ENCODE measurements at regions not wholly inside any gene's neighbourhood (a gene's known extent, or its start where the extent isn't known, plus 50 kb on each side); places are given as distances from the start of the nearest gene placed in this dataset.
"Not testable (repeated sequence)": the region's sequence is repeated elsewhere in the genome, so short reads cannot be mapped to it uniquely, and the experiment has no call there.

DNA sequence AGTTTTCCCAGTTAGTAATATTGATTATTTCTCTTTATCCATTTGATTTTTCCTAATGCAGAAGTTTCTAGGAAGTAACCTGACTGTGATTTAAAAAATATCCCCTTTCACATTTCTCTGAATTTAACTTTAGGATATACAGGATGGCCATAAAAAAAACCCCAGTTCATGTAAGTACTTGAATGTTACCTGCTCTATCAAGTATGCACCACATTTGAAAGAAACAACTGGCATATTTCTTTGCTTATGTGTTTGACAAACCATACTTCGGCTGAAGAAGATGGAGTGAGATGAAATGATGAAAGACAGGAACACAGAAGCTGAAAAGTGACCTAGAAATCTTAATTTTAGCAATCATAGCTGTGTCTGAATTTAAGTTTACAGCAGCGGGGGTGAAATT lies 374.0 kb upstream of the NOX3 start:
- Histone ChIP-seq H3K27me3 (ENCODE audit: control insufficient read depth, insufficient read depth, low read length) (no peaks in the 10 kb centered on the region), H3K9ac (ENCODE audit: low read length) (no peak overlapping the region), H3K4me1 (ENCODE audit: control insufficient read depth, insufficient read depth, low read length) (no peaks in the 10 kb centered on the region), H3K27ac (ENCODE audit: low read depth, low read length) (no peak overlapping the region), H3K4me3 (ENCODE audit: low read length) (no peak overlapping the region), H3K36me3 (ENCODE audit: control insufficient read depth, insufficient read depth, low read length) (no peaks in the 10 kb centered on the region)

DNA sequence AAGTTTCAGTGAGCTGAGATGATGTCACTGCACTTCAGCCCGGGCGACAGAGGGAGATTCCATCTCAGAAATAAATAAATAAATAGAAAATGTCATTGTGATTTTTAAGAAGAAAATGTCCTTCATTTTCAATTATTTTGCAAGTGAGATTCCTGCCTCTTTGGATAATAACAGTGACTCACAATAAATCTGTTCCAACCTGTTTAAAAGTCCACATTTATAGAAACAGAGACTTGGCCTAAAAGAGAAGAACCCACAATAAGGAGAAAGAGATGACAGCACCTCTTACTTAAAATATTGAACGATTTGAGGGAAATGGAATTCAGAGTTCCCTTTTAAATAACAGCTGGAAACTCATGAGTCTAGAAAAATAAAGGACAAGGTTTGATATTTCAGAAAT lies 373.4 kb upstream of the NOX3 start:
- no peaks in the 10 kb centered on the region for H3K27me3 ChIP-seq (ENCODE audit: control insufficient read depth, insufficient read depth, low read length)

DNA sequence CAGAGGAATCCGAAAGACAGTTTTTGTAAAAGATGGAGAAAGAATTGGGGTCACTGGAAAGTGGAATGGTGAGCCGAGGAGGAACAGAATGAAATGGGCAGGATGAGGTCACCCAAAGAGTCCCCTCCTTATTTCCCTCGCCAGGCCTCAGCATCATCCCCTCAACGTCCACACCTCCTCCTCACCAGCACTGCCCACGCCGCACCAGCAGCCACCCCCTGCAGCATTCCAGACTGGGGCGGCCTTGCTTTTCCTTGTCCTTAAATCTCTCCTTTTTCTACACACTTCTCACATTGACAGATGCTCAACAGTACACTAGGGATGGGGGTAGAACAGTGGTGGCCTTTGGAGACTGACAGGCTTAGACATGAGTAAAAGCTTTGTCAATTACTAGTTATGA lies 363.1 kb upstream of the NOX3 start:
- no peak overlapping the region for H3K9ac ChIP-seq (ENCODE audit: low read length)
- H3K4me3 ChIP-seq (ENCODE audit: low read length): no peak overlapping the region
- H3K27me3 ChIP-seq (ENCODE audit: control insufficient read depth, insufficient read depth, low read length): no peaks in the 10 kb centered on the region
- no peak overlapping the region for H3K27ac ChIP-seq (ENCODE audit: low read depth, low read length)
- no peaks in the 10 kb centered on the region for H3K4me1 ChIP-seq (ENCODE audit: control insufficient read depth, insufficient read depth, low read length)
- H3K36me3 ChIP-seq (ENCODE audit: control insufficient read depth, insufficient read depth, low read length): no peaks in the 10 kb centered on the region

More for the DNA sequence above, 373.4 kb upstream of the NOX3 start:
- Histone ChIP-seq H3K4me1 (ENCODE audit: control insufficient read depth, insufficient read depth, low read length) (no peaks in the 10 kb centered on the region), H3K4me3 (ENCODE audit: low read length) (no peak overlapping the region), H3K9ac (ENCODE audit: low read length) (no peak overlapping the region), H3K27ac (ENCODE audit: low read depth, low read length) (no peak overlapping the region), H3K36me3 (ENCODE audit: control insufficient read depth, insufficient read depth, low read length) (no peaks in the 10 kb centered on the region)

DNA sequence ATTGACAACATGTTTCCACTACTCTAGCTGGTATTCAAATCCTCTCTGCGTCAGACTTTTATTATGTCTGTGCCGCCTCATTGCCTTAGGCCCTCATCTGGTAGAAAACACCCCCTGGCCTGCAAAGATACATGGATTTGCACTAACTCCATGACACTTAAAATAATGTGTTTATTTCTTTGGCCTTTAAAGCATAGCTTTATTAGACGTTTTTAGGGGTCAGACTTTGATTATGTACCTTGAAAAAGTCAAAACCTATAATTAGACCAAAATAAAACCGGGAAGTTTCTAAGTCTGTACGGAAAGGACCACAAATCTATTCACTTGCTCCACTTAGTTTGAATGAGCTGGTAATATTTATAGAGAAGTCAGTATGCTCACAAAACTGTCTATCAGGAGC lies 357.9 kb upstream of the NOX3 start:
- Histone ChIP-seq H3K4me3 (ENCODE audit: low read length) (no peak overlapping the region), H3K4me1 (ENCODE audit: control insufficient read depth, insufficient read depth, low read length) (no peaks in the 10 kb centered on the region), H3K9ac (ENCODE audit: low read length) (no peak overlapping the region), H3K27ac (ENCODE audit: low read depth, low read length) (no peak overlapping the region), H3K36me3 (ENCODE audit: control insufficient read depth, insufficient read depth, low read length) (no peaks in the 10 kb centered on the region), H3K27me3 (ENCODE audit: control insufficient read depth, insufficient read depth, low read length) (no peaks in the 10 kb centered on the region)

DNA sequence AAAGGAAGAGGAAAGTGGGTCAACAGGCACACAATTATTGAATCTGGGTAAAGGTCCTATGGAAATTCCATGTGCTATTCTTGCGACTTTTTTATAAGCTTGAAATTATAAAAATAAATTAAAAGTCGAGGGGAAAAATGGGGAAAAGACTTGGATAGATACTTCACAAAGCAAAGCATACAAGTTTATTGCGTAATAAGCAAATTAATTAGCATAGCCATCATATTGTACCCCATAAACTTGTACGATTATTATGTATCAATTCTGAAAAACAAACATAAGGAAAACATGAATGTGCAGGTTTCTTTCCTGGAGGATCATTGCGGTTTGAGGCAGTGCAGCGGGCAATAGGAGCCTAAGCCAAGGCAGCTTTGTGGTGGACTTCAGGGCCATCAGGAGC lies 351.6 kb upstream of the NOX3 start:
- H3K27ac ChIP-seq (ENCODE audit: low read depth, low read length): no peak overlapping the region
- H3K27me3 ChIP-seq (ENCODE audit: control insufficient read depth, insufficient read depth, low read length): no peaks in the 10 kb centered on the region
- H3K36me3 ChIP-seq (ENCODE audit: control insufficient read depth, insufficient read depth, low read length): no peaks in the 10 kb centered on the region
- H3K4me1 ChIP-seq (ENCODE audit: control insufficient read depth, insufficient read depth, low read length): no peaks in the 10 kb centered on the region
- no peak overlapping the region for H3K9ac ChIP-seq (ENCODE audit: low read length)
- H3K4me3 ChIP-seq (ENCODE audit: low read length): no peak overlapping the region

DNA sequence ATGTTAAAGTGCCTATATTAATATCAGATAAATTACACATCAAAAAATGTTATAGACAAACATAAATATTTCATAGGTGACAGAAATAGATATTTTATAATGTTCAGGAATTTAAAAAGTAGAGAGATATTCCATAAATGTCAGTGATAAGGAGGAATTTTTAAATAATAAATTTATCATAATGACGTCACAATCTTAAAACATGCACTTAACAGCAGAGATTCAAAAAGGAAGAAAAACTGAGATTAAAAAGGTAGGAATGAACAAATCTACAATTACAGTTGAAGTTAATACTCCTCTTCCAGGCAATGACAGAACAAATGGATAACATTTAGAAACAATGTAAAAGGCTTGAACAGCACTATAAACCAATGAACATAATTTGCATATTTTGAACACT lies 345.4 kb upstream of the NOX3 start:
- no peak overlapping the region for H3K4me3 ChIP-seq (ENCODE audit: low read length)
- H3K4me1 ChIP-seq (ENCODE audit: control insufficient read depth, insufficient read depth, low read length): no peaks in the 10 kb centered on the region
- H3K27ac ChIP-seq (ENCODE audit: low read depth, low read length): no peak overlapping the region
- H3K36me3 ChIP-seq (ENCODE audit: control insufficient read depth, insufficient read depth, low read length): no peaks in the 10 kb centered on the region
- H3K9ac ChIP-seq (ENCODE audit: low read length): no peak overlapping the region
- H3K27me3 ChIP-seq (ENCODE audit: control insufficient read depth, insufficient read depth, low read length): no peaks in the 10 kb centered on the region

DNA sequence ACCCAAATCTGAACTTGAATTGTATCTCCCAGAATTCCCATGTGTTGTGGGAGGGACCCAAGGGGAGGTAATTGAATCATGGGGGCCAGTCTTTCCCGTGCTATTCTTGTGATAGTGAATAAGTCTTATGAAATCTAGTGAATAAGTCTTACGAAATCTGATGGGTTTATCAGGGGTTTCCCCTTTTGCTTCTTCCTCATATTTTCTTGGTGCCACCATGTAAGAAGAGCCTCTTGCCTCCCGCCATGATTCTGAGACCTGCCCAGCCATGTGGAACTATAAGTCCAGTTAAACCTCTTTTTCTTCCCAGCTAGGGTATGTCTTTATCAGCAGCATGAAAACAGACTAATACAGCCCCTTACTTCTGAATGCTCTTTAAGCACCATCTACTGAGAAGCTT lies 343.2 kb upstream of the NOX3 start:
- H3K27ac ChIP-seq (ENCODE audit: low read depth, low read length); H3K36me3 ChIP-seq (ENCODE audit: control insufficient read depth, insufficient read depth, low read length); H3K27me3 ChIP-seq (ENCODE audit: control insufficient read depth, insufficient read depth, low read length); H3K4me3 ChIP-seq (ENCODE audit: low read length); H3K4me1 ChIP-seq (ENCODE audit: control insufficient read depth, insufficient read depth, low read length); H3K9ac ChIP-seq (ENCODE audit: low read length): not testable (repeated sequence)

DNA sequence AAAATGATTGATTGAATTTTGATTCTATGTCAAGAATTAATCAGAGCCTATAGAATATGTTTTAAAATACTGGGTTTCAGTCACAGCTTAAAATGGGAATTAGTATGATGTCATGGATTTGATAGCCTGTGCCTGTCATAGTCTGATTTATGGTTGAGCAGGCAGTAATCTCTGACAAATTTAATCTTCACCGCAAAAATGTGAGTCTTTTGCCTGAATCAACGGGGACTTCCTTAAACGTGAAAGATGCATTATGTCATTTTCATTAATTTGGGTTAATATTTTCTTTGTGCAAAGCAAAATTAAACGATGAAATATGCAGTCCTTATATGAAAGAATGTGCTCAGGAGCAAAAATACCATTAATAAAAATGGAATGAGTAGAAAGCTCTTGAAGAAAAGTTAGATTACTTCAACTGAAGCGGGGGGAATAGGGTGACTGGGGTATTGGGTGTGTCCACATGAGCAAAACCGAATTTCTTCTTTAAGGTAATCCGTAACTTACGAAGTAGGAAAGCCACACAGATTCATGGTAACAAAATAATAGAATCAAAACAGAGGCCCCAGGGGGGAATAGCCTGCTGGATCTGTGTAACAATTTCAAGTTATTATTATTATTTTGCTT lies 339.6 kb upstream of the NOX3 start:
- Histone ChIP-seq H3K4me3 (ENCODE audit: low read length) (no peak overlapping the region), H3K9ac (ENCODE audit: low read length) (no peak overlapping the region), H3K36me3 (ENCODE audit: control insufficient read depth, insufficient read depth, low read length) (no peaks in the 10 kb centered on the region), H3K27ac (ENCODE audit: low read depth, low read length) (no peak overlapping the region), H3K27me3 (ENCODE audit: control insufficient read depth, insufficient read depth, low read length) (no peaks in the 10 kb centered on the region), H3K4me1 (ENCODE audit: control insufficient read depth, insufficient read depth, low read length) (no peaks in the 10 kb centered on the region)

DNA sequence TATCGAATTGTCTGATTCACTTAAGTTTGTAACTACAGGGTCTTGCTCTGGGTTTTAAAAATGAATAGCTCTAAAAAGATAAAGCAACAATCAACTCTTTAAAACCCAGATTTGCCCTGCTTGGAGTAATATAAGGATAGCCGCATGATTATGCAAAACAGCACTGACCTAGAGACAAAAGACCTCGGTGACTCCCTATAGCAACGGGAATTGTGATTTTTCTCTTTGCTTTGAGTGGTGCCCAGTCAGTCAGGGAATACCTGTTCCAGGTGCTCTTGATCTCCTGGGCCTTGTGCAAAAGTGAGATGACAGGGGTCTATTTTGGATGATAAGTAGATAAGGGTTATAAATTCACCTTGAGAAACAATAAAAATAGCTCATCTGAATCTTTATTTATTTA lies 336.3 kb upstream of the NOX3 start:
- H3K27me3 ChIP-seq (ENCODE audit: control insufficient read depth, insufficient read depth, low read length): no peaks in the 10 kb centered on the region
- no peak overlapping the region for H3K9ac ChIP-seq (ENCODE audit: low read length)
- no peak overlapping the region for H3K27ac ChIP-seq (ENCODE audit: low read depth, low read length)
- no peaks in the 10 kb centered on the region for H3K36me3 ChIP-seq (ENCODE audit: control insufficient read depth, insufficient read depth, low read length)
- H3K4me1 ChIP-seq (ENCODE audit: control insufficient read depth, insufficient read depth, low read length): no peaks in the 10 kb centered on the region
- no peak overlapping the region for H3K4me3 ChIP-seq (ENCODE audit: low read length)

DNA sequence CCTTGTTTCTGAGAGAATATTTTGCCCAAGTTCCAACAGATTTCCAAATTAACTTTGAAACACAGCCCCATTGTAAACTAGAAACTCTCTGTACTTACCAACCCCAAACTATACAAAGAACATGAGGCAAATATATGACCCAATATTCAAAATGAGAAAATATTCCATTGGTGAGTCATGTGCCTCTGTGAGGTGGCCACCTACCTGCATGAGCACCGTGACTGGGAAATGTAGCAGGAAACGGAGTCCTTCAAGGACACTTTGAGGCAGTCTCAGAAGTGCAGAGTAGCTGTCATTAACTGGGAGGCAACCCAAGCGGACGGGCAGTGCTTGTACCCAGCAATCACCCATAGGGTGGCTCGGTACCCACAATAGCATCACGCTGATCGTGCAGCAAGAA lies 335.5 kb upstream of the NOX3 start:
- H3K27me3 ChIP-seq (ENCODE audit: control insufficient read depth, insufficient read depth, low read length): no peaks in the 10 kb centered on the region
- H3K9ac ChIP-seq (ENCODE audit: low read length): no peak overlapping the region
- no peaks in the 10 kb centered on the region for H3K36me3 ChIP-seq (ENCODE audit: control insufficient read depth, insufficient read depth, low read length)
- H3K4me3 ChIP-seq (ENCODE audit: low read length): no peak overlapping the region
- no peak overlapping the region for H3K27ac ChIP-seq (ENCODE audit: low read depth, low read length)
- H3K4me1 ChIP-seq (ENCODE audit: control insufficient read depth, insufficient read depth, low read length): no peaks in the 10 kb centered on the region

DNA sequence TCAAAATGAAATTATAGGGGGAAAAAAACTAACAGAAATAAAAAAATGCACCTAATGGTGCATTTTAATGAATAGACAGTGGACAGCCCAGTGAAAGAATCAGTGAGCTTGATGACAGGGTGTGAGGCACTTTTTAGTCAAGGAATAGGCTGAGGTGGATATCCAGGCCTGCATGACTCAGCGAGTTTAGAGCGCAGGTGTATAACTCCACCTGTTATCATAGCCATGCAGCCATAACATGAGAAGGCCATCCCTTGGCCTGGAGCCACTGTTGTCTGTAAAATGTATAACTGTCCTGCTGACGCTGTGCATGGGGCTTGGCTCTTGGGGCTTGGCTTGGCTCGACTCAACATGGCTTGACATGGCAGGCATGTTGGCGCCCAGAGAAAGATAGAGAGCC lies 331.5 kb upstream of the NOX3 start:
- H3K9ac ChIP-seq (ENCODE audit: low read length): no peak overlapping the region
- no peaks in the 10 kb centered on the region for H3K36me3 ChIP-seq (ENCODE audit: control insufficient read depth, insufficient read depth, low read length)
- no peak overlapping the region for H3K4me3 ChIP-seq (ENCODE audit: low read length)
- no peak overlapping the region for H3K27ac ChIP-seq (ENCODE audit: low read depth, low read length)
- no peaks in the 10 kb centered on the region for H3K4me1 ChIP-seq (ENCODE audit: control insufficient read depth, insufficient read depth, low read length)
- H3K27me3 ChIP-seq (ENCODE audit: control insufficient read depth, insufficient read depth, low read length): no peaks in the 10 kb centered on the region

DNA sequence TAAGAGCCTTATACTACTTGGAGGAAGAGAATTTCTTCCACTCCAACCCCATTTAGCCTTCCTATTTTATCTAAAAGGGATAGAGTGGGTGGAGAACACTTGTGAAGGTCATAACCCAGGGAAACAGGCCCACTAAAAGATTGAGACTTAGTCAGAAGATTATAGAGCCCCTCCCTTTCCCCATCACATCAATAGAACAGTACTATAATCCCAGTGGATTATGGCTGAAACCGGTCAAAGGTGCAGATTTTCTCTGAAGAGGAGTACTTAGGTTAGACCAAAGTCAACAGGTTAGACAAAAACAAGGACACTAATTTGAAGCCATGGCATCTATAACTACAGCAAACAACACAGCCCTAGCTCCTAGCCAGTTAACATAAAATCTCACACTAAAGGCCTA lies 330.9 kb upstream of the NOX3 start:
- Histone ChIP-seq H3K9ac (ENCODE audit: low read length) (no peak overlapping the region), H3K4me3 (ENCODE audit: low read length) (no peak overlapping the region), H3K36me3 (ENCODE audit: control insufficient read depth, insufficient read depth, low read length) (no peaks in the 10 kb centered on the region), H3K27ac (ENCODE audit: low read depth, low read length) (no peak overlapping the region), H3K27me3 (ENCODE audit: control insufficient read depth, insufficient read depth, low read length) (no peaks in the 10 kb centered on the region), H3K4me1 (ENCODE audit: control insufficient read depth, insufficient read depth, low read length) (no peaks in the 10 kb centered on the region)

DNA sequence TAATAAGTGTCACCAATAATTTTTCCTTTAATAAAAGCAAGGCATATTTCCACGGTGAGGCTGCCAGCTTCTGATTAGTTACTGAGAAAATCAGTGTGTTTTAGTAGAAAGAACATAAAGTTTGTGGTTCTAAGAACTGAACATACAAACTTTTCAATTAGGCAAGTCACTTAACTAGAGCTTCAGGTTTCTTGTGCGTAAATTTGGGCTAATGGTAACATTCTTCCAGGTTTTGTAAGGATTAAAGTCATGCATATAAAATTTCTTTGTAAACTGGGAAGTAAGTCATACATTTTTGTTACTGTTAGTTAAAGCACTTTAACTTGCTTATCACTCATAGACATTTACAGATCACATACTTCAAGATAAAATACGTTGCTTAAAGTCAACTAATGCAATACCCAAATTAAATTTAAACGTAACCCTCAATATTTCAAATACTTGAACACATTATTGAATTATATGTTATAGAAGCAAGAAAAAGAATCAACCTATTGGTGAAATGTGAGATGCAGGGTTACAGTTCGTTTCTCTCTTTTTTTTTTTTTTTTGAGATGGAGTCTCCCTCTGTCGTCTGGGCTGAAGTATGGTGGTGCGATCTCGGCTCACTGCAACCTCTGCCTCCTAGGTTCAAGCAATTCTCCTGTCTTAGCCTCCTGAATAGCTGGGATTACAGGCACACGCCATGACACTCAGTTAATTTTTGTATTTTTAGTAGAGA lies 327.3 kb upstream of the NOX3 start:
- H3K4me3 ChIP-seq (ENCODE audit: low read length): no peak overlapping the region
- H3K36me3 ChIP-seq (ENCODE audit: control insufficient read depth, insufficient read depth, low read length): no peaks in the 10 kb centered on the region
- H3K27ac ChIP-seq (ENCODE audit: low read depth, low read length): no peak overlapping the region
- no peaks in the 10 kb centered on the region for H3K27me3 ChIP-seq (ENCODE audit: control insufficient read depth, insufficient read depth, low read length)
- no peak overlapping the region for H3K9ac ChIP-seq (ENCODE audit: low read length)
- no peaks in the 10 kb centered on the region for H3K4me1 ChIP-seq (ENCODE audit: control insufficient read depth, insufficient read depth, low read length)
